UCSD-AML1 (cell line): ENCODE measurements at regions not wholly inside any gene's neighbourhood (a gene's known extent, or its start where the extent isn't known, plus 50 kb on each side); places are given as distances from the start of the nearest gene placed in this dataset.
"Not testable (repeated sequence)": the region's sequence is repeated elsewhere in the genome, so short reads cannot be mapped to it uniquely, and the experiment has no call there.

ENCODE experiments used
- DNase-seq: peaks from one replicate; lab custom pipeline; 2025; ENCODE audit not compliant: unreplicated experiment; lab: John Stamatoyannopoulos, UW

DNA sequence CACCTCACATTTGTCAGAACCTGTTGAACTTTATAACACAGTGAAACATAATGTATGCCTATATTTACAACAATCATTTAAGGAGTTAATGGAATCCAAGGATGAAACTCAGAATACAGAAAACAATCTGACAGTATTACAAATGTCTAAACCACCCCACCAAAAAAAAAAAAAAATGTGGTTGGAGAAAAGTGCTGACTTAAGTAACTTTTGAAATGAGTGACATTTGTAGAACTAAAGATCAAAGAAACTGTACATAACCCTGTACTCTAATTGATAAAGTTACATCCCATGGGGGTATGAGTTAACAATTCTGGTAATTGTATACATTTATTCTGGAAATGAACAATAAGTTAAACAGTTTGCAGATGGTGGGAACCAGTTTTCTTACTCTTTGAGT lies 372.1 kb upstream of the TMEFF2 start:
- DNase-seq: no peak

DNA sequence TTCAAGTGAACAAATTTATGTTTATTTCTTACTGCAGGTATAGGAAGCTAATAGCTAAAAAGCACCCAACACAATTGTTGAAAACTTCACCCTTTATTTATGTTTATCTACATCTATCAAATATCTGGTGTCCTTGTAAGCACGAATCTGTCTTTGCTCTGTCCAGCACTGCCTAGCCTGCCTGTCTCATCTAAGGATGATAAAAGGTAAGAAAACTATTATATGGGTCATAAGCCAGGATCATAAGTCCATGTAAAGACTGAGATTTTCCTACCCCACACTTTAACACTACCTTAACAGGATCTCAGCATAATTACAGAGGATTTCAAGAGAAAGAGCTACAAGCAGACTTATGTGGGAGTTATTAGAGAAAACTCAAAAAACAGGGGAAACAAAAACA lies 365.6 kb upstream of the TMEFF2 start:
- DNase-seq: no peak

DNA sequence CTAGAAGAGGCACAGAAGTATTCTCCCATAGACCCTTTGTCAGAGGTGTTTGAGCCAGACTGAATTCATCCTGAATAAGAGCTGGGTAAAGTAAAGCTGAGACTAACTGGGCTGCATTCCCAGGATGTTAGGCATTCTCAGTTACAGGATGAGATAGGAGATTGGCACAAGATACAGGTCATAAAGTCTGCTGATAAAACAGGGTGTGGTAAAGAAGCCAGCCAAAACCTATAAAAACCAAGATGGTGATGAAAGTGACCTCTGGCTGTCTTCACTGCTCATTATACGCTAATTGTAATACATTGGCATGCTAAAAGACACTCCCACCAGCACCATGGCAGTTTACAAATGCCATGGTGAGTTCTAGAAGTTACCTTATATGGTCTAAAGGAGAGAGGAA lies 364.9 kb upstream of the TMEFF2 start:
- DNase-seq: no peak

DNA sequence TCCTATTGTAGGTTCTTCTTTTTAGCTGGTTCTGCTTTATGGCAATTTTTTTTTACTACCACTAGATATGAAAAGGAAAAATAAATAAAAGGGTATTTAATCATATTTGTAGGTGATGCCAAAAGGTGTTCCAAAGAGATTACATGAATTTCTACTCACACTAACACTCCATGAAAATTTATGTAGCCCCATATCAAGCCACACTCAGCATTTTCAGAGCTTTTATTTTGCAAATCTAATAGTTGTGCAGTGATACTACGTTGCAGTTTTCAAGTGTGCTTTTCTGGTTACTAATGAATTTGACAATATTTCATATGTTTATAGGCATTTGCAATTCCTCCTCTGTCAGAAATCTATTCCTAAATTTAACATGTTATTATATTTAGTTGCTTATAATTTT lies 363.9 kb upstream of the TMEFF2 start:
- no peak for DNase-seq

DNA sequence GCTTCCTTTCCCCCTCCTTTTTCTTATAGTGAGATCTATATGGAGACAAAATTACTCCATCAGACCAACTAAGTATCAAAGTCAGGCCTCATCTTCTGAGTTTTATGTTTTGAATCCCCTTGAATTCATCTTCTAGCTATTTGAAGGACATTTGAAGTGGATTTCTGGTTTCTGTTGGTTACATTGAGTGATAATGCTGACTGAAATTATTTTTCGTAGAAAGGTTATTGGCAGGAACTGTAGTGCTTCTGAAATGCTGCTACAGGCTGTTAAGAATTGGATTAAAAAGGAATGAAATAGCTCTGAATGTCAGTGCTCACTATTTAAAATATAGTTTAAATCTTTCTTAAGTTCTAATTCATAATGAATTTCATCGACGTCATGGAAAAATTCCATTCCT lies 361.0 kb upstream of the TMEFF2 start:
- DNase-seq: no peak

DNA sequence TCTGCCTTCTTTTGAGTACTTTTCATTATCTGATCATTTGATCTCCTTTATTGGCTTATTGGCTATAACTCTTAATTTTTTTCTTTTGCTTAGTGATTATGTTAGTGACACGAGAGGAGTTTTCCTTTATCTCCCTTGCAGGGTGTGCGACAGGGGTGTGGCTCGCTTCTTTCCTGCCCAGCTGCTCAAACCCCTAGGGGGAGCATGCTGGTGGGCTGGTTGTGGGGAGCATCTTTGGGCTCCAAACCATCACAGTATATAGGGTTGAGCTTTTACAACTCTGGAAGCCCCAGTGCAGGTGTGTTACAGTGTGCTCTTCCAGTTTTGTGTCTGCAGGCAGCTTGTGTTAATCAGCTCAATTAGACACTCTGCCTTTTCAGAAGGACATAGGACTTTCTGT lies 357.0 kb upstream of the TMEFF2 start:
- DNase-seq: no peak

DNA sequence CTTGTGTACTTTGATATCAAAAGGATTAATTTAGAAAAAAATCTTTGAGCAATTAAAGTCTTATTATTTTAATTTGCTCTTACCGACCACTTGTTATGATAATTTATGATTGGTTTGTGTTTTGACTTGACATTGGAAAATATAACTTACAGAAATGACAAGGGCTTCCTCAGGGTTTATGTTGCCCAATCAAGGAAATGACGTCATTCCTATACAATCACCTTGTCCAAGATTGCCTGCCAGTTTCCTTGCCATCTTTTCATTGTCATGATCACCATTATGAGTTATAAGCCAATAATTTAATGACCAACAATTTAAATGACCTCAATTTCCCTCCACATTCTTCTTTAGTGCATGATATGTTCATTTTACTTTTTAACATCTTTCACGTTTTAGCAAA lies 351.8 kb upstream of the TMEFF2 start:
- DNase-seq: no peak

DNA sequence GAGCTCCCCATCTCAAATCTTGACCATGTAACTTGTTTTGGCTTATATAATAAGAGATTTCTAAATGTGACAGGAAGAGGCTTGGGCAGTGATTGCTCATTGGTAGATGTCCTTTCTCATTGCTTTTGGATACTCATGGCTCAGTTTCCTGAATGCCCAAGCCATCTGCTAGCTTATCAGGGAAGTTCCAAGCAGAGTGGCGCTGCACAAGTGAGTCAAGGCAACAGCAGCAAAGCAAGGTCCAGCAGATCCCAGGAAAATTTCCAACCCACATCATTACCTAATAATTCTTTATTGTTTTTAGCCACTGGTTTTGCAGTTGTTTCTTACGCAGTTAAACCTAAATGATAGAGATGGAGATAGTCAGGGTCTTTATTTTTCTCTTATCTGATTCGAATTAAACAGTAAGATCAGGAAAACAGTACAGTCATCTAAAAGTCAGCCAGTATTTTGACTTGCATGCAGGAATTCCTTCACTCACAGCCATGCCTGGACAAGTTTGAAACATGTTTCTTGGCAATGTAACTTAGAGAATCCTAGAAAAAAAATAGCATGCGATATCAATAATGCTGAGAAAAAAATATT lies 349.7 kb upstream of the TMEFF2 start:
- DNase-seq: no peak

DNA sequence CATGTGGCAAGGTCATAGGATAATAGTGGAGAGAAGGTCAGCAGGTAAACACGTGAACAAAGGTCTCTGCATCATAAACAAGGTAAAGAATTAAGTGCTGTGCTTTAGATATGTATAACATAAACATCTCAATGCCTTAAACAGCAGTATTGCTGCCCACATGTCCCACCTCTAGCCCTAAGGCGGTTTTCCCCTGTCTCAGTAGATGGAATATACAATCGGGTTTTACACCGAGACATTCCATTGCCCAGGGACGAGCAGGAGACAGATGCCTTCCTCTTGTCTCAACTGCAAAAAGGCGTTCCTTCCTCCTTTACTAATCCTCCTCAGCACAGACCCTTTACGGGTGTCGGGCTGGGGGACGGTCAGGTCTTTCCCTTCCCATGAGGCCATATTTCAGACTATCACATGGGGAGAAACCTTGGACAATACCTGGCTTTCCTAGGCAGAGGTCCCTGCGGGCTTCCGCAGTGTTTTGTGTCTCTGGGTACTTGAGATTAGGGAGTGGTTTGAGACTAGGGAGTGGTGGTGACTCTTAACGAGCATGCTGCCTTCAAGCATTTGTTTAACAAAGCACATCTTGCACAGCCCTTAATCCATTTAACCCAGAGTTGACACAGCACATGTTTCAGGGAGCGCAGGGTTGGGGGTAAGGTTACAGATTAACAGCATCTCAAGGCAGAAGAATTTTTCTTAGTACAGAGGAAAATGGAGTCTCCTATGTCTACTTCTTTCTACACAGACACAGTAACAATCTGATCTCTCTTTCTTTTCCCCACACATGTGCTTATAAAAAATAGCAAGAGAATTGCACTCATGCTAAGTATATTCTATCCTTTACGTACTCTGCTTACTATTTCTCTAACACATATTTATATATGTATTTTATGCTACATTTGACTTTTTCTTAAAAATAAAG lies 347.7 kb upstream of the TMEFF2 start:
- DNase-seq: peak; percentile 1

DNA sequence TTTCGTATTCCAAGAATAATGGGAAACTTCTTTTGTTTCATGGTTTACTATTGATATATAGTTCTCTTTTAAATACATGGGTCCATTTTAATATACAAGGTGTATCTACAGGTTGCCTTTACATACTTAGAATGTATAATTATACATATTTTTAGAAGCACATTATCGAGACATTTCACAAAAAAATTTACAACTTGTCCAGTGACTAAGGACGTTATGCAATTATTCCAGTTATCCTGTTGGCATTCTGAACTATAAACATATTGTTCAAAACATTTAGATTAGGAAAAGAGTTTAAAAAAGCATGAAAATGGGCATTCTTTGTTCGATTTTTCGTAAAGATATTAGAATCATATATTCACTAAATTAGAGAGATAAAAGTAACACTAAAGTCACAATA lies 344.6 kb upstream of the TMEFF2 start:
- no peak for DNase-seq

DNA sequence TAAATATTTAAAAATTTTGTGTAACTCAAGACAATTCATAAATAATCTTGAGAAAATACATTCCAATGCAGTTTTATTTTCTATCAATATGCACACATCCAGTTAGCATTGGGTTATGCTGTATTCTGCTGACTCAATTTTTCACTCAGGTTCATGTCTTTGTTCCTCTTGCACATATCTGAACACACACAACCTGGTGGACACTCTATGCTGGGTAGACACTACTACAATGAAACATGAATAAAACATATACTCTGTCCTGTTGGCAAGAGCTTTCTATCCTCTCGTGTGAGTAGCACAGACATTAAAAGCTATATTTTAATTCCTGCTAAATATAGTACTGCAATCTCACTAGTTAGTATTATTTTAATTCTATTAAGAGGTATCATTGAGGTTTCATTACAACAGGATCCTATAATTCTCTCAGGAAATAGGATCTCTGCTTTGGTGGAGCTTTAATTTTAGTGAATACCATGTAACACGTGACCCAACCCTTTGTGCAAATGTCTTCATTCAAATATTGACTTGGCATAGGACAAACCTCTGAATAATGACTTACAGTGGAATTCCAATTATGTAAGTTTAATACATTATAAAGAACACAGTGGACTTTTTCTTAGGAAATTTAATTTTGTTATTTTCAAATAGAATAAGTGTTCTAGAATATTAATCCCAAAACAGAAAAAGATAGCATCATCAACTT lies 342.3 kb upstream of the TMEFF2 start:
- DNase-seq: no peak

DNA sequence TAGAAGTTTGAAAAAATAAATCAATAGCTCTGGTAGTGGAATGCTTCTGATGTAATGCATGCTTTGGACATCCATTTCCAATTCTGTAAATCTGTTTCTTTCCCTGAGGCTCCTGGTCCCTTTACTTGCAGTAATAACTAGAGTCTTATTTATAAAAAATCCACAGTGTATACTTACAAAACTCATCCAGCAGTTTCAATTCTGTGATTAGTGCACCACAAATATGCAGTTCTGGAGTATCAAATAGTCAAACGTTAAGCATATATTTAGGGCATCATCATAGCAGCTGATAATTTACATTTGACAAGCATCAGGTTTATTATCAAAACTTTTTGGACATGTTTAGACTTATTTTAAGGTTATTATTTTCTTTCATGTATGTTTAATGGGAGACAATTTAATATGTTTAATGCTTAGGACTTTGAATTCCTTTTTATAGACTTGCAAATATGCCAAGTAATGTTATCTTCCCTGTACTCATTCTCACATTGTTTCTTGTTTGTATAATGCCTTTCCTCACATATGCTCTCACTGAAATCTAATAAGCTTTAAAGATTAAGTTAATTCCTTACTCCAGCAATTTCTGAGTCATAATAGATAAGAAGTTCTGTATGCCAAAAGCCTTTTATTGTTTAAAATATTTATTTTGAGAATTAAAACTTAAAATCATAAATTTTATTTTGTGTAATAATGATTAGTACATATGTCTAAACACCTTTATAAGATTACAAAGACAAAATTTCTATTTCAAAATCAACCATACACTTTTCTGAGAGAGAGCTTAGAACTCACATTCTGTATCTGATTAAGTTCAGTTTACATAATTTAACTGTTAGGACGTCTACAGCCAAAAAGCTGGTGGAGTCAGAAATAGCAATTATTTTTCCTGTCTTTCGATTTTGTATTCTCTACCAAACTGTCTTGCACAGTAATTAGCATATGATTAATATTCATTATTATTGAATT lies 341.5 kb upstream of the TMEFF2 start:
- DNase-seq: no peak

DNA sequence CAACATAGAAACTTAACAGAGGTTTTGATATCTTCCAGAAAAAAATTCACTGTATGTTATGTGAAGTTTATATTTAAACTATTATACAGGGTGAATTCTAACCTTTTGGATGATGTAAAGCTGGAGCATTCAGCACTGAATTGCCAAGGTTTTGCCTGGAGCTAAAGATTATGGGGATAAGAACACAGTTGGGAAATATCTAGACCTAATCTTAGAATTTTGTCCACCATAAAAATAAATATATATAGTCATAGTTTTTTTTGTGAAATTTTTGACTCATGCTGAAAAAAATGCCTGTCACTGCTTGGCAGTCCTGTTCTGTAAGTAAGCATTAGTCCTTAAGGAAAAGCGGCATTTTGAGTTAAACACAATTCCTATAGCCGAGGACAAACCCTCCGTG lies 339.3 kb upstream of the TMEFF2 start:
- DNase-seq: no peak

DNA sequence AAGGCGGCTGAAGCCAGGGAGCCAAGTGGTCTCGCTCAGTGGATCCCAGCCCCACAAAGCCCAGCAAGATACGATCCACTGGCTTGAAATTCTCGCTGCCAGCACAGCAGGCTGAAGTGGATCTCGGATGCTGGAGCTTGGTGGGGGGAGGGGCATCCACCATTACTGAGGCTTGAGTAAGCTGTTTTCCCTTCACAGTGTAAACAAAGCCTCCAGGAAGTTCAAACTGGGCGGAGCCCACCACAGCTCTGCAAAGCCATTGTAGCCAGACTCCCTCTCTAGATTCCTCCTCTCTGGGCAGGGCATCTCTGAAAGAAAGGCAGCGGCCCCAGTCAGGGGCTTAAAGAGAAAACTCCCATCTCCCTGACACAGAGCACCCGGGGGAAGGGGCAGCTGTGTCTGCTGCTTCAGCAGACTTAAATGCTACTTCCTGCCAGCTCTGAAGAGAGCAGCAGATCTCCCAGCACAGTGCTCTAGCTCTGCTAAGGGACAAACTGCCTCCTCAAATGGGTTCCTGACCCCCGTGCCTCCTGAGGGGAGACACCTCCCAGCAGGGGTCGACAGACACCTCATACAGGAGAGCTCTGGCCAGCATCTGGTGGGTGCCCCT lies 330.0 kb upstream of the TMEFF2 start:
- DNase-seq: peak; percentile 1

DNA sequence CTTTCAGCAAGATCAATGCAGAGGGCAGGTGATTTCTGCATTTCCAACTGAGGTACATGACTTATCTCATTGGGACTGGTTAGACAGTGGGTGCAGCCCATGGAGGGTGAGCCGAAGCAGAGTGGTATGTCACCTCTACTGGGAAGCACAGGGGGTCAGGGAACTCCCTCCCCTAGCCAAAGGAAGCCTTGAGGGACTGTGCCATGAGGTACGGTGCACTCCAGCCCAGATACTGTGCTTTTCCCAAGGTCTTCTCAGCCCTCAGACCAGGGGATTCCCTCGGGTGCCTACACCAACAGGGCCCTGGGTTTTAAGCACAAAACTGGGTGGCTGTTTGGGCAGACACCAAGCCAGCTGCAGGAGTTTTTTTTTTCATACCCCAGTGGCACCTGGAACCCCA lies 329.5 kb upstream of the TMEFF2 start:
- not testable (repeated sequence) for DNase-seq

DNA sequence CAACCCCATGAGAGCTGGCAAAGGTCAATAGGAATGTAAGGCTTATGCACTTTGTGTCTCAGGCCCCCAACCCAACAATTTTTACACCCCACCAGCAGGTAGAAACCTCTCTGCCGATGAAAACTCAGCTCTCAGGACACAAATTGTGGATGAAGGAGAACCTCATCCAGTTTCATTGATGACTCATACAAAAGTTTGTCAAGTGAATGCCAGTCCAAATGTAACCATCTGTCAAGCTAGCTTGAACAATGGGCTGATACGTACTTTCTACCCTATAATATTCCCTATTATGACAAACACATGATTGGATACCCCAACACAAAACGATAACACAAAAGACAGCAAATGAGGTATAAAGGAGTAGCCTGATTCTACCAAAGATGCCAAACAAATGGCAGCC lies 321.2 kb upstream of the TMEFF2 start:
- DNase-seq: no peak

DNA sequence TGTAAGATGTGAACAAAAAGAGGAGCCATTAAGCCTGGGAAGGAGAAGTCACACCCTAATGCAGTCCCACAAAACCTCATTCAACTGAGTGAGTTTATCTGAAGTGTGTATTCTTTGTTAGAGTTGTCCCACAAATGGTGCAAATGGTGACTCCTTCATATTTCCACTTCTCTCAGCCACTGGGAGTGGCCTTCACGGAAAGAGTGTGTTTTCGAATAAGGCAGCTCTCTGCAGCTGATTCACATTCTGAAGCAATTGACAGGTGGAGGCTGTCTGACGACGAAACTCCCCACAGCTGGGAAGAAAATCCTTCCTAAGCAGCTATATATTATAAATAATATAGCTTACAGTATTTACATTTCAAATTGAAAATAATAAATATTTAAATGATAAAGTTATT lies 318.8 kb upstream of the TMEFF2 start:
- no peak for DNase-seq

DNA sequence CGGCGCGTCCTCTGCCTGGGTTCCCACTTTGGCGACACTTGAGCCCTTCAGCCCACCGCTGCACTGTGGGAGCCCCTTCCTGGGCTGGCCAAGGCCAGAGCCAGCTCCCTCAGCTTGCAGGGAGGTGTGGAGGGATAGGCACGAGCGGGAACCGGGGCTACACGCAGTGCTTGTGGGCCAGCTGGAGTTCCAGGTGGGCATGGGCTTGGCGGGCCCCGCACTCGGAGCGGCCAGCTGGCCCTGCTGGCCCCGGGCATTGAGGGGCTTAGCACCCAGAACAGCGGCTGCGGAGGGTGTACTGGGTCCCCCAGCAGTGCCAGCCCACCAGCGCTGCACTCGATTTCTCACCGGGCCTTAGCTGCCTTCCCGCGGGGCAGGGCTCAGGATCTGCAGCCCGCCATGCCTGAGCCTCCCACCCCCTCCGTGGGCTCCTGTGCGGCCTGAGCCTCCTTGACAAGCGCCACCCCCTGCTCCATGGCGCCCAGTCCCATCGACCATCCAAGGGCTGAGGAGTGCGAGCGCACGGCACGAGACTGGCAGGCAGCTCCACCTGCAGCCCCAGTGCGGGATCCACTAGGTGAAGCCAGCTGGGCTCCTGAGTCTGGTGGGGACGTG lies 313.2 kb upstream of the TMEFF2 start:
- not testable (repeated sequence) for DNase-seq

DNA sequence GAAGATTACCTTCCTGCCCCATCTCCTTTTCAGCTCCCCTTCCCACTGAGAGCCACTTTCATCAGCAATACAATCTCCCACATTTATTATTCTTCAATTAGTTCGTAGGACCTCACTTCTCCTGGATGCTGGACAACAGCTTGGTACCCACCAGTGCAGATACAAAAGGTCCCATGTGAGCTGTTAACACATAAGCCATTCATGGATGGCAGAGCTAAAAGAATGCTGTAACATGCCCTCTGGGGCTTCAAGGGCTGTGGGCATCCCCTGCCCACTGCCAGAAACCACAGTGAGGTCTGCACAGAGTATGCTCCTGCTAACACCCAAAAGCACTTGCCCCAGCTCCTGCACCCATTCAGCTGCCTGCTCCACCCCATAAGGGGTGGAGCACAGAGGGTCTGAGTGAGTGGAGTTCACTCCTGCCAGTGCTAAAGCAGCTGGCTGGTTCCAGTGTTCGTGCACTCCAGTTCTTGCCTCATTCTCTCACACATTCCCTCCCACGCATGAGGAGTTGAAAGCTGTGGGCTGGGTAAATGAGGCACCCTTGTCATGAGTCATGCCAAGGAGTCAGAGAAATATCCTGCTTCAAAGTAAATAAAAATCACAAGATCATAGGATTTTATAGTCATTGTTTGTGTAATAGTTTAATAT lies 305.9 kb upstream of the TMEFF2 start:
- DNase-seq: peak; percentile 27

DNA sequence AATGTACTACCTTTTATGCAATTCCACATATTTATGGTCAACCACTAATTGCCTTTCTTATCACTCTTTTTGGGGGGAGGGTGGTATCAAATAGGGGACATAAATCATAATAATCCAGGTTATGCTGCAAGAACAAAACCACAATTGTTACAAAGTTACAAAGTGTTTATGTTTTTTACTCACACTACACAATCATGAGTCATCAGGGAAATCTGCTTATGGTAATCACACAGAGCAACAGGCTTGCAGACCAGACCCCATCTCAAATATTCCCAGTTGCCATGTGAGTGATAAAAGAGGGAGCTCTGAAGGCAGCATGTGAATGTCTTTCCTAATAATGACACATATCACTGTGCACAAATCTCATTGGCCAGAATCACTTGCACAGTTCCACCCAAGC lies 304.7 kb upstream of the TMEFF2 start:
- no peak for DNase-seq
